H1 (cell line): ENCODE measurements at regions not wholly inside any gene's neighbourhood (a gene's known extent, or its start where the extent isn't known, plus 50 kb on each side); places are given as distances from the start of the nearest gene placed in this dataset.

Experiments
- CTCF ChIA-PET: fragments of 300-600 bp; sonication (Branson Sonifier 250); formaldehyde crosslinking; loops from one replicate; lab custom pipeline; 2021; ENCODE audit not compliant: partially characterized antibody; lab: Charles Lee
- POLR2A ChIA-PET: fragments of 300-600 bp; sonication (Branson Sonifier 250); formaldehyde crosslinking; loops from one replicate; lab custom pipeline; 2021; ENCODE audit warnings: inconsistent platforms; ENCODE audit not compliant: partially characterized antibody; lab: Charles Lee
- DNase-seq, 2 experiments: peaks; one replicate each; pipeline versions ENCODE4 v3.0.0 to v3.0.0-alpha.2; 2010 to 2022; ENCODE audit warnings: low spot score in 2 of 2, low read depth in 1 of 2, mixed read lengths in 1 of 2
- FAIRE-seq: peaks from 2 replicates; lab custom pipeline; 2011; peaks lifted over from hg19 to GRCh38; lab: Jason Lieb, UNC
- H2AFZ ChIP-seq: 2 replicates; pipeline ENCODE4 v1.8.1; 2012; ENCODE audit warnings: low read length, inconsistent platforms
- H2AK5ac ChIP-seq: 2 replicates; pipeline ENCODE4 v1.6.1; 2013; ENCODE audit warnings: low read depth, low read length
- H2BK120ac ChIP-seq: replicated peaks from 2 replicates; pipeline ENCODE3; 2013; ENCODE audit warnings: low read depth, low read length, inconsistent platforms
- H2BK12ac ChIP-seq: 2 replicates; pipeline ENCODE4 v1.6.1; 2013; ENCODE audit warnings: low read depth, low read length
- H2BK15ac ChIP-seq: 2 replicates; pipeline ENCODE4 v1.6.1; 2013; ENCODE audit warnings: low read length
- H2BK20ac ChIP-seq: 2 replicates; pipeline ENCODE4 v1.6.1; 2013; ENCODE audit warnings: low read length
- H2BK5ac ChIP-seq: 2 replicates; pipeline ENCODE4 v1.6.1; 2013; ENCODE audit warnings: low read depth, low read length
- H3K14ac ChIP-seq: 2 replicates; pipeline ENCODE4 v1.6.1; 2013; ENCODE audit warnings: inconsistent platforms; ENCODE audit not compliant: insufficient read length
- H3K18ac ChIP-seq: 2 replicates; pipeline ENCODE4 v1.6.1; 2013; ENCODE audit warnings: low read length; ENCODE audit errors: extremely low read depth
- H3K23ac ChIP-seq: 2 replicates; pipeline ENCODE4 v1.6.1; 2013; ENCODE audit warnings: inconsistent platforms; ENCODE audit not compliant: insufficient read length
- H3K23me2 ChIP-seq: 2 replicates; pipeline ENCODE4 v1.6.1; 2013; ENCODE audit warnings: low read depth, low read length
- H3K27ac ChIP-seq: 2 replicates; pipeline ENCODE4 v1.6.1; 2011; ENCODE audit warnings: low read depth, low read length, inconsistent platforms
- H3K27me3 ChIP-seq, 4 experiments: replicated peaks in 1 of 4; 1 replicate in 1 of 4; 2 replicates in 3 of 4; pipeline versions ENCODE4 v1.6.1 to v1.8.1; 2011 to 2013; ENCODE audit warnings: low read length in 3 of 4, mild to moderate bottlenecking in 3 of 4, inconsistent platforms in 2 of 4, mixed read lengths in 2 of 4, moderate library complexity in 1 of 4; ENCODE audit not compliant: control insufficient read depth in 3 of 4, insufficient read depth in 3 of 4; ENCODE audit errors: extremely low read depth in 1 of 4
- H3K36me3 ChIP-seq, 4 experiments: 2 replicates each; pipeline versions ENCODE4 v1.6.1 to v1.8.1; 2011 to 2013; ENCODE audit warnings: mild to moderate bottlenecking in 4 of 4, low read length in 3 of 4, moderate library complexity in 2 of 4, control low read depth in 1 of 4, inconsistent platforms in 1 of 4; ENCODE audit not compliant: insufficient read depth in 4 of 4, control insufficient read depth in 2 of 4
- H3K4ac ChIP-seq: replicated peaks from 2 replicates; pipeline ENCODE3; 2013; ENCODE audit warnings: low read length, low read depth, mixed read lengths, inconsistent platforms; ENCODE audit not compliant: insufficient read length
- H3K4me1 ChIP-seq, 4 experiments: replicated peaks in 1 of 4; 1 replicate in 1 of 4; 2 replicates in 3 of 4; pipeline versions ENCODE4 v1.6.1 to v1.8.1; 2011 to 2013; ENCODE audit warnings: low read length in 3 of 4, inconsistent platforms in 2 of 4, mixed read lengths in 1 of 4; ENCODE audit not compliant: insufficient read depth in 4 of 4, control insufficient read depth in 3 of 4
- H3K4me2 ChIP-seq, 2 experiments: 2 replicates each; pipeline versions ENCODE4 v1.6.1 to v1.8.1; 2011 to 2013; ENCODE audit warnings: low read depth in 2 of 2, low read length in 2 of 2, control low read depth in 1 of 2, inconsistent platforms in 1 of 2, mild to moderate bottlenecking in 1 of 2; ENCODE audit not compliant: insufficient read depth in 1 of 2
- H3K4me3 ChIP-seq, 4 experiments: fragments of 200-600, 300-600 bp in 1 of 4; sonication (generic), shearing (Covaris generic), sonication (Bioruptor Twin) in 1 of 4; 2 replicates each; pipeline versions ENCODE4 v1.5.1 to v1.8.1; 2011 to 2016; ENCODE audit warnings: low read length in 4 of 4, low read depth in 3 of 4, control low read depth in 2 of 4, inconsistent platforms in 2 of 4, mild to moderate bottlenecking in 2 of 4, mixed read lengths in 1 of 4, moderate library complexity in 1 of 4; ENCODE audit not compliant: insufficient read depth in 2 of 4; ENCODE audit errors: extremely low read depth in 1 of 4
- H3K56ac ChIP-seq: replicated peaks from 2 replicates; pipeline ENCODE3; 2013; ENCODE audit warnings: low read depth, mild to moderate bottlenecking, mixed read lengths, low read length, inconsistent platforms; ENCODE audit not compliant: insufficient read length
- H3K79me1 ChIP-seq: 2 replicates; pipeline ENCODE4 v1.6.1; 2013; ENCODE audit warnings: low read depth, low read length, control low read depth
- H3K79me2 ChIP-seq, 2 experiments: 2 replicates each; pipeline versions ENCODE4 v1.6.1 to v1.8.1; 2012 to 2013; ENCODE audit warnings: low read length in 2 of 2, mild to moderate bottlenecking in 2 of 2, inconsistent platforms in 1 of 2; ENCODE audit not compliant: insufficient read depth in 2 of 2, control insufficient read depth in 1 of 2
- H3K9ac ChIP-seq, 4 experiments: replicated peaks in 1 of 4; 1 replicate in 1 of 4; 2 replicates in 3 of 4; pipeline versions ENCODE4 v1.6.1 to v1.8.1; 2011 to 2013; ENCODE audit warnings: low read depth in 3 of 4, low read length in 3 of 4, control low read depth in 2 of 4, mild to moderate bottlenecking in 2 of 4, moderate library complexity in 2 of 4, inconsistent platforms in 1 of 4; ENCODE audit errors: extremely low read depth in 1 of 4
- H3K9me3 ChIP-seq, 2 experiments: 2 replicates each; pipeline versions ENCODE4 v1.6.1 to v1.8.1; 2012 to 2013; ENCODE audit warnings: mild to moderate bottlenecking in 2 of 2, moderate library complexity in 2 of 2, control low read depth in 1 of 2, inconsistent platforms in 1 of 2, low read depth in 1 of 2, low read length in 1 of 2, mixed read lengths in 1 of 2; ENCODE audit not compliant: insufficient read depth in 2 of 2
- H4K20me1 ChIP-seq, 2 experiments: replicated peaks in 1 of 2; 2 replicates each; pipeline versions ENCODE3 to v1.8.1; 2011 to 2013; ENCODE audit warnings: inconsistent platforms in 2 of 2, low read length in 2 of 2, mild to moderate bottlenecking in 1 of 2; ENCODE audit not compliant: insufficient read depth in 2 of 2, control insufficient read depth in 1 of 2
- H4K5ac ChIP-seq: 2 replicates; pipeline ENCODE4 v1.6.1; 2013; ENCODE audit warnings: low read length, low read depth, mixed read lengths, inconsistent platforms; ENCODE audit not compliant: insufficient read length
- H4K8ac ChIP-seq: 2 replicates; pipeline ENCODE4 v1.8.0; 2013; ENCODE audit warnings: mild to moderate bottlenecking, moderate library complexity, low read length, inconsistent platforms; ENCODE audit not compliant: insufficient read depth; ENCODE audit errors: extremely low read depth
- H4K91ac ChIP-seq: replicated peaks from 2 replicates; pipeline ENCODE3; 2013; ENCODE audit warnings: low read length, mixed read lengths, inconsistent platforms; ENCODE audit not compliant: insufficient read length
- SIX5 ChIP-seq: IDR thresholded peaks from 2 replicates; pipeline ENCODE4 v1.6.1; 2011; ENCODE audit warnings: mild to moderate bottlenecking, low read depth, low read length
- SUZ12 ChIP-seq: fragments of 200-600 bp; sonication (generic); IDR thresholded peaks from 2 replicates; pipeline ENCODE4 v1.6.1; 2012; ENCODE audit warnings: mild to moderate bottlenecking, inconsistent platforms, low read length, moderate library complexity, mixed read lengths
- WGBS, 2 experiments: shearing (Covaris generic) in 1 of 2; methylation state at CpG; one replicate each; pipeline versions ENCODE4 v1.1.6 to v1.1.7; 2013 to 2015; ENCODE audit warnings: low lambda C conversion rate in 2 of 2, mixed read lengths in 2 of 2, inconsistent platforms in 1 of 2, low coverage in 1 of 2, missing lambda C conversion rate in 1 of 2; ENCODE audit not compliant: insufficient replicate concordance in 2 of 2, insufficient coverage in 1 of 2, insufficient read length in 1 of 2; ENCODE audit errors: extremely low coverage in 1 of 2, missing lambda C conversion rate in 1 of 2; 5-methylcytosine and 5-hydroxymethylcytosine counted together

DNA sequence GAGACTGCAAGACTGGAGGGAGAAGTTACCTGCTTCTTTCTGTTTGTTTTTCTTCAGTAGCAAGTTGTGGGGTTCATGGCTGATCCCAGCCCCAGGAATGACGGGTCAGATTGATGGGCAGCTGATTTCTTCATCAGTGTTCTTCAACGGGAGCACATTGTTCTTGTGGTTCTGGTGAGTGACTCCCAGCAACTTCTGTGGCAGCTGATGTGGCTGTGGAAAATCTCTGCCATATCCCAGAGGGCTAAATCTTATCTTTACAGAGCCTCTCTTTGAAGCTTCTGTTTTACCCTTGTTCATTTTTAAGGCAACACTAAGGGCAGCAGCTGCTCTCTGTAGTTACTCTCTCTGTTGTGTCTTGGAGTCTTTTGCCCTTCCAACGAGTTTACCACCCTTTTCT lies 710.3 kb downstream of the PRELID2 start:
- Histone ChIP-seq H3K27ac (no peak overlapping the region), H3K9me3 (no peaks in the 10 kb centered on the region), H3K23me2 (no peaks in the 10 kb centered on the region), H2BK5ac (no peak overlapping the region), H3K9ac (no peak overlapping the region), H4K8ac (no peak overlapping the region), H2BK12ac (no peak overlapping the region), H3K4me3 (no peak overlapping the region), H3K79me1 (no peaks in the 10 kb centered on the region), H2BK120ac (no peak overlapping the region), H4K20me1 (no peaks in the 10 kb centered on the region), H3K4ac (no peak overlapping the region), H3K36me3 (no peaks in the 10 kb centered on the region), H3K23ac (no peak overlapping the region), H4K91ac (no peak overlapping the region), H3K4me1 (no peaks in the 10 kb centered on the region), H2AK5ac (no peak overlapping the region), H4K5ac (no peak overlapping the region), H2BK20ac (no peak overlapping the region), H2AFZ (0 out of 2 replicates have a peak overlapping the region, but pooled peaks have one; percentile 6), H3K18ac (no peak overlapping the region), H2BK15ac (no peak overlapping the region), H3K27me3 (no peaks in the 10 kb centered on the region), H3K56ac (no peak overlapping the region), H3K4me2 (no peak overlapping the region), H3K14ac (no peak overlapping the region), H3K79me2 (no peaks in the 10 kb centered on the region)
- FAIRE-seq: no peak
- ChIA-PET POLR2A (no interaction called here), CTCF (no interaction called here)
- 90% methylated on average over 3 of the region's 3 CpGs; no CpG with 5 or more reads in 1 of the 2 experiments for WGBS, 2 experiments
- TF ChIP-seq SUZ12: no peak
- TF ChIP-seq SIX5: no peak
- DNase-seq: no peak
